ENCODE measurements at regions not wholly inside any gene's neighbourhood (a gene's known extent, or its start where the extent isn't known, plus 50 kb on each side); places are given as distances from the start of the nearest gene placed in this dataset.

DNA sequence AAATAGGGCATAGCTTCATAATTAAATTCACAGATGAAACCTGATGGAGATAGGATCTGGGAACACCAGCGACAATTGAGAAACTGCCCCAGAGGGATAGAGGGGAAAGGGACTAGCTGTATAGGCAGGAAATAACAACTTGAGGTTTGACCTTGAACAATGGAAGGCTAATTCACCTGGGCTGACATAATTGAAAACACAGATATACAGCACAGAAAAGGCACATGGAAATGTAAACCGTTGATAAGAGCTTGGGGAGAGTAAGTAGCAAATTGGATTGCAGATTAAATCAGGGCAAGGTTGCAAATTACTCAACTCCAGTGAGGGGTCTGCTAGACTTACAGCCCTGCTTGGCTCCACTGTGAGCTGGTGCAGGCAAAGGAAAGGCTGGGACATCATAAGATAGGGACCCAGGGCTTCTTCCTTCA is 246.7 kb downstream of the DLEU7 start:
- no peak overlapping the region for H3K27ac ChIP-seq (ENCODE audit: insufficient read depth, low read length)
- intact Hi-C loops (cut with micrococcal nuclease) (no loop called here), dilution Hi-C loops (cut with HindIII; ENCODE audit: low sequenced_read_pairs, unreplicated experiment) (no loop called here), in situ Hi-C loops (cut with MboI; ENCODE audit: low sequenced_read_pairs) (no loop called here)
- H3K9ac ChIP-seq (ENCODE audit: low read depth, low read length) = no peak overlapping the region
- no peak overlapping the region for H3K18ac ChIP-seq (ENCODE audit: low read depth, low read length)
- no peaks in the 10 kb centered on the region for H3K9me1 ChIP-seq (ENCODE audit: insufficient read depth, low read length)
- H4K91ac ChIP-seq (ENCODE audit: insufficient read depth, low read depth, low read length) = no peak overlapping the region
- ATAC-seq (ENCODE audit: low read depth) (no peak), DNase-seq (no peak)
- no peak overlapping the region for H3K4ac ChIP-seq (ENCODE audit: low read depth, low read length)
- no peak overlapping the region for H4K5ac ChIP-seq (ENCODE audit: low read depth, low read length)
- H3K79me1 ChIP-seq (ENCODE audit: low read depth in 1 of 2, low read length in 2 of 2) = no peaks in the 10 kb centered on the region
- no peak overlapping the region for H2AFZ ChIP-seq (replicated peaks; ENCODE audit: low read length, poor library complexity)
- H3K56ac ChIP-seq (ENCODE audit: extremely low read depth, insufficient read depth, low read length) = no peak overlapping the region
- no peak overlapping the region for H3K4me2 ChIP-seq (ENCODE audit: low read depth, low read length)
- H2BK20ac ChIP-seq (ENCODE audit: low read depth, low read length) = no peak overlapping the region
- no peak overlapping the region for H2BK5ac ChIP-seq (ENCODE audit: low read depth, low read length, poor library complexity, severe bottlenecking)
- no peaks in the 10 kb centered on the region for H3K36me3 ChIP-seq (ENCODE audit: control insufficient read depth, insufficient read depth, low read length)
- H3K4me1 ChIP-seq (ENCODE audit: control insufficient read depth, insufficient read depth, low read length) = no peaks in the 10 kb centered on the region; the same call in 1 of the 2 replicates
- ChIA-PET CTCF (no interaction called here), POLR2A (ENCODE audit: unreplicated experiment) (no interaction called here)
- no peak overlapping the region for H3K23ac ChIP-seq (ENCODE audit: low read depth, low read length)
- H2BK120ac ChIP-seq (ENCODE audit: low read depth, low read length) = no peak overlapping the region
- H3K4me3 ChIP-seq (ENCODE audit: insufficient read depth, low read depth, low read length) = no peak overlapping the region
- no peak overlapping the region for H2AK9ac ChIP-seq (replicated peaks; ENCODE audit: low read depth, low read length, poor library complexity)
- no TSS peak for BruUV-seq (replicated peaks)
- H4K20me1 ChIP-seq (ENCODE audit: insufficient read depth, low read length) = no peaks in the 10 kb centered on the region
- H3K27me3 ChIP-seq (ENCODE audit: control insufficient read depth, insufficient read depth, low read length) = peaks cover 51% of the 10 kb centered on the region
- H3K14ac ChIP-seq (replicated peaks; ENCODE audit: low read depth, low read length) = no peak overlapping the region
- no peak overlapping the region for H4K8ac ChIP-seq (ENCODE audit: low read depth in 2 of 2, low read length in 2 of 2)
- no peak overlapping the region for H2BK15ac ChIP-seq (ENCODE audit: low read depth, low read length)
- H3K9me3 ChIP-seq (ENCODE audit: control insufficient read depth, insufficient read depth, low read length) = peaks cover 2% of the 10 kb centered on the region; the same call in 1 of the 2 replicates
- H2AK5ac ChIP-seq (ENCODE audit: low read depth, low read length) = no peak overlapping the region
- no peak for TF ChIP-seq MXI1 (IDR thresholded peaks at IDR 0.05; ENCODE audit: borderline replicate concordance, low read depth, low read length)
- no peak for TF ChIP-seq MAZ (IDR thresholded peaks at IDR 0.05; ENCODE audit: borderline replicate concordance, low read depth, low read length)
- no peak for TF ChIP-seq SMC3 (IDR thresholded peaks at IDR 0.05; ENCODE audit: low read depth, low read length)
- no peak for TF ChIP-seq BHLHE40 (IDR thresholded peaks at IDR 0.05; ENCODE audit: low read depth, low read length)
- no peak for TF ChIP-seq MAFK (IDR thresholded peaks at IDR 0.05; ENCODE audit: low read depth, low read length)
- TF ChIP-seq CEBPB (IDR thresholded peaks at IDR 0.05; ENCODE audit: low read depth, low read length) = no peak
- no peak for TF ChIP-seq POLR2A (IDR thresholded peaks at IDR 0.05; ENCODE audit: low read depth, low read length)
- no peak for TF ChIP-seq RAD21 (IDR thresholded peaks at IDR 0.05; ENCODE audit: low read length)
- no peak for TF ChIP-seq FOS (IDR thresholded peaks at IDR 0.05; ENCODE audit: low read depth, low read length)
- no peak for TF ChIP-seq ELK1 (IDR thresholded peaks at IDR 0.05; ENCODE audit: borderline replicate concordance, low read depth, low read length)
- no peak for TF ChIP-seq USF2 (IDR thresholded peaks at IDR 0.05; ENCODE audit: low read depth, low read length)
- TF ChIP-seq NFE2L2 (IDR thresholded peaks at IDR 0.05; ENCODE audit: low read depth, low read length) = no peak
- no peak for TF ChIP-seq RCOR1 (IDR thresholded peaks at IDR 0.05; ENCODE audit: insufficient replicate concordance, low read length)
- WGBS, 2 experiments (ENCODE audit: extremely low coverage in 2 of 2, insufficient read length in 1 of 2) = no CpG with 5 or more reads among the region's 2 CpGs
